Lower leg skin (tissue), 3 donors: ENCODE measurements at regions not wholly inside any gene's neighbourhood (a gene's known extent, or its start where the extent isn't known, plus 50 kb on each side); places are given as distances from the start of the nearest gene placed in this dataset.
"Not testable (repeated sequence)": the region's sequence is repeated elsewhere in the genome, so short reads cannot be mapped to it uniquely, and the experiment has no call there.

Experiments used
- CTCF ChIP-seq, 3 donors: fragments of 450-650 bp; IDR thresholded peaks; one replicate each; pipeline ENCODE4 v1.5.1; 2016; ENCODE audit warnings: antibody characterized with exemption in 3 of 3, mild to moderate bottlenecking in 3 of 3, moderate library complexity in 2 of 3
- POLR2A ChIP-seq, 2 donors: fragments of 450-650 bp; IDR thresholded peaks; one replicate each; pipeline ENCODE4 v1.6.1; 2016 to 2017; ENCODE audit warnings: antibody characterized with exemption in 2 of 2, mild to moderate bottlenecking in 1 of 2, moderate library complexity in 1 of 2

GRCh38 chr3:167018591-167019111, 361.4 kb downstream of the ZBBX start:
- TF ChIP-seq CTCF, POLR2A (IDR thresholded peaks at IDR 0.05): not testable (repeated sequence)
